Lower lobe of right lung (tissue), 2 donors: ENCODE measurements at regions not wholly inside any gene's neighbourhood (a gene's known extent, or its start where the extent isn't known, plus 50 kb on each side); places are given as distances from the start of the nearest gene placed in this dataset.
"Not testable (repeated sequence)": the region's sequence is repeated elsewhere in the genome, so short reads cannot be mapped to it uniquely, and the experiment has no call there.

Experiments
- ATAC-seq, 2 donors: fragments of 200-7000 bp; cut with Tn5 transposase; one replicate each; pipeline ENCODE4 v1.9.1; 2020 to 2022; ENCODE audit warnings: mild to moderate bottlenecking in 2 of 2, moderate library complexity in 2 of 2
- DNase-seq: peaks from one replicate; pipeline ENCODE4 v3.0.0-alpha.2; 2020
- H3K27ac ChIP-seq: fragments of 200-600 bp; one replicate; pipeline ENCODE4 v1.8.0; 2022
- H3K27me3 ChIP-seq: fragments of 200-600 bp; one replicate; pipeline ENCODE4 v1.8.0; 2022; ENCODE audit warnings: low read depth
- H3K36me3 ChIP-seq: fragments of 200-600 bp; one replicate; pipeline ENCODE4 v1.8.0; 2022; ENCODE audit warnings: mild to moderate bottlenecking
- H3K4me1 ChIP-seq: fragments of 200-600 bp; one replicate; pipeline ENCODE4 v1.8.0; 2022
- H3K4me3 ChIP-seq: fragments of 200-600 bp; one replicate; pipeline ENCODE4 v1.8.0; 2022; ENCODE audit warnings: mild to moderate bottlenecking
- H3K9me3 ChIP-seq: fragments of 200-600 bp; one replicate; pipeline ENCODE4 v1.8.0; 2022
- intact Hi-C: fragments of 100-400 bp; cut with DNase I; formaldehyde crosslinking; loops from one replicate; pipeline ENCODE4 v1.11.0; 2022
- TF ChIP-seq, protein P1 (sequence below): fragments of 200-600 bp; IDR thresholded peaks from one replicate; pipeline ENCODE4 v1.8.0; 2022; ENCODE audit warnings: antibody characterized with exemption, mild to moderate bottlenecking
- donor health status: DM: no; HTN: yes; CAD: no; lungs with severe emphysema.

DNA sequence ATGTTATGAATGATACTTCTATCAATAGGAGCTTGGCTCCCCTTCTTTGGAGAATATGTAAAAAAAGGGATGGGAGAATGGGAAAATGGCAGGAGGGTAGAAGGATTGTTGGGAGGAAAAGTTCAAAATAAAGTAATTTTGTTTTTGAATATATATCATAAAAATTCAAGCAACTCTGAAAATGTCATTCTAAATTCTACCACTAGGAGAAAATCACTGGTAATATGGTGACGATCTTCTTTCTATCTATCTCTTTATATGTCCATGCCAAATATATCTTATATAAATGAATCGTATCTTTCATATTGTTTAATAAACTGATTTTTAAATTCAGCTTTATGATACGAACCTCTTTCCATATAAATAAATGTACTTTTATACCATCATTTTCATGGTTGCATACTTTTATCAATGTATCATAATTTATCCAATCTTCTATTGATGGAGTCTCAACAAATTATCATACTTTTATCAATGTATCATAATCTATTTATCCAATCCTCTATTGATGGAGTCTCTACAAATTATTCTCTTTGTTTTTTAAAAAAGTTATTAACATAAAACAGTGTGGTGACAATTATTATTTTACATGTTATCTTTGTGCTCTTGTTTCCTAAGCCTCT is 73.7 kb upstream of the MARK1 start:
- ATAC-seq (no peak), DNase-seq (no peak)
- Histone ChIP-seq H3K4me1 (no peaks in the 10 kb centered on the region), H3K27me3 (peaks cover 5% of the 10 kb centered on the region), H3K27ac (no peak overlapping the region), H3K9me3 (no peaks in the 10 kb centered on the region), H3K4me3 (no peak overlapping the region), H3K36me3 (no peaks in the 10 kb centered on the region)
- TF ChIP-seq, protein P1, sequence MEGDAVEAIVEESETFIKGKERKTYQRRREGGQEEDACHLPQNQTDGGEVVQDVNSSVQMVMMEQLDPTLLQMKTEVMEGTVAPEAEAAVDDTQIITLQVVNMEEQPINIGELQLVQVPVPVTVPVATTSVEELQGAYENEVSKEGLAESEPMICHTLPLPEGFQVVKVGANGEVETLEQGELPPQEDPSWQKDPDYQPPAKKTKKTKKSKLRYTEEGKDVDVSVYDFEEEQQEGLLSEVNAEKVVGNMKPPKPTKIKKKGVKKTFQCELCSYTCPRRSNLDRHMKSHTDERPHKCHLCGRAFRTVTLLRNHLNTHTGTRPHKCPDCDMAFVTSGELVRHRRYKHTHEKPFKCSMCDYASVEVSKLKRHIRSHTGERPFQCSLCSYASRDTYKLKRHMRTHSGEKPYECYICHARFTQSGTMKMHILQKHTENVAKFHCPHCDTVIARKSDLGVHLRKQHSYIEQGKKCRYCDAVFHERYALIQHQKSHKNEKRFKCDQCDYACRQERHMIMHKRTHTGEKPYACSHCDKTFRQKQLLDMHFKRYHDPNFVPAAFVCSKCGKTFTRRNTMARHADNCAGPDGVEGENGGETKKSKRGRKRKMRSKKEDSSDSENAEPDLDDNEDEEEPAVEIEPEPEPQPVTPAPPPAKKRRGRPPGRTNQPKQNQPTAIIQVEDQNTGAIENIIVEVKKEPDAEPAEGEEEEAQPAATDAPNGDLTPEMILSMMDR: no peak
- intact Hi-C loops: no loop called here

- H3K4me3 ChIP-seq: no peak overlapping the region
- no peaks in the 10 kb centered on the region for H3K4me1 ChIP-seq
- peaks cover 5% of the 10 kb centered on the region for H3K27me3 ChIP-seq
- ATAC-seq (no peak), DNase-seq (no peak)
- H3K36me3 ChIP-seq: no peaks in the 10 kb centered on the region
- intact Hi-C loops: no loop called here
- TF ChIP-seq, protein P1: no peak
- no peaks in the 10 kb centered on the region for H3K9me3 ChIP-seq
- no peak overlapping the region for H3K27ac ChIP-seq
Measured at GRCh38 chr1:220453371-220453770, 74.6 kb upstream of the MARK1 start.

GRCh38 chr1:220451532-220451931 is 76.4 kb upstream of the MARK1 start:
- H3K36me3 ChIP-seq: no peaks in the 10 kb centered on the region
- peaks cover 5% of the 10 kb centered on the region for H3K27me3 ChIP-seq
- ATAC-seq: no peak
- no peaks in the 10 kb centered on the region for H3K4me1 ChIP-seq
- intact Hi-C loops: no loop called here
- TF ChIP-seq, protein P1: no peak
- no peaks in the 10 kb centered on the region for H3K9me3 ChIP-seq
- no peak for DNase-seq
- H3K27ac ChIP-seq: no peak overlapping the region
- H3K4me3 ChIP-seq: no peak overlapping the region

GRCh38 chr1:220450927-220451326 is 77.0 kb upstream of the MARK1 start:
- DNase-seq (no peak), ATAC-seq (no peak)
- intact Hi-C loops: no loop called here
- no peaks in the 10 kb centered on the region for H3K9me3 ChIP-seq
- TF ChIP-seq, protein P1: no peak
- peaks cover 5% of the 10 kb centered on the region for H3K27me3 ChIP-seq
- H3K4me3 ChIP-seq: no peak overlapping the region
- no peaks in the 10 kb centered on the region for H3K4me1 ChIP-seq
- H3K27ac ChIP-seq: no peak overlapping the region
- H3K36me3 ChIP-seq: no peaks in the 10 kb centered on the region

DNA sequence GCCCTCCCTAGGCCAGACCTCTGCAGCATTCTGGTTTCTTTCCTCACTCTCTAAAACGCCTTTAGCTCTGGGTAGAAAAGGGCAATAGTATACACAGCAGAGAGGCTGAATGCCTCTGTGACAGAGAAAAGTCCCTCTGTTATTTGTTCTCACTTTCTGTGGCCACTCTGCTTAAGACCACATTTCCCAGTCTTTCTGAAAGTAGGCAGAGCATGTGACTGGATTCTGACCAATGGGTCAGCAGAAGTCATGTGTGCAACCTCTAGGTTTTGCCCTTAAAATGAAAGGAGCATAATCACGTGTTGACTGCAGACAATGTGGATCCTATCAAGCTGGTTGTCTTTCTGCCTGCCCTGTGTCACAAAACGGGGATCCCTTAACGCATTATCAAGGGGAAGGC is 79.7 kb upstream of the MARK1 start:
- H3K4me1 ChIP-seq: no peaks in the 10 kb centered on the region
- ATAC-seq (no peak), DNase-seq (no peak)
- H3K4me3 ChIP-seq: no peak overlapping the region
- intact Hi-C loops: no loop called here
- no peak overlapping the region for H3K27ac ChIP-seq
- no peaks in the 10 kb centered on the region for H3K27me3 ChIP-seq
- no peaks in the 10 kb centered on the region for H3K9me3 ChIP-seq
- no peaks in the 10 kb centered on the region for H3K36me3 ChIP-seq
- TF ChIP-seq, protein P1: no peak

DNA sequence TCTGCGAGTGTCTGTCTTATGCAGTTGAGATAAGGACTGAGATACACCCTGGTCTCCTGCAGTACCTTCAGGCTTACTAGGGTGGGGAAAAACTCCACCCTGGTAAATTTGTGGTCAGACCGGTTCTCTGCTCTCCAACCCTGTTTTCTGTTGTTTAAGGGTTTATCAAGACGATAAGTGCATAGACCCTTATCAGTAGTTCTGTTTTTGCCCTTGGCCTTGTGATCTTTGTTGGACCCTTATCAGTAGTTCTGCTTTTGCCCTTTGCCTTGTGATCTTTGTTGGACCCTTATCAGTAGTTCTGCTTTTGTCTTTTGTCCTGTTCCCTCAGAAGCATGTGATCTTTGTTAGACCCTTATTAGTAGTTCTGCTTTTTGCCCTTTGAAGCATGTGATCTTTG is 83.3 kb upstream of the MARK1 start:
- ATAC-seq, H3K27me3 ChIP-seq, H3K27ac ChIP-seq, DNase-seq, H3K4me1 ChIP-seq, intact Hi-C loops, H3K9me3 ChIP-seq, H3K36me3 ChIP-seq, H3K4me3 ChIP-seq: not testable (repeated sequence)
